Adrenal gland (tissue), 9 donors: ENCODE measurements at regions not wholly inside any gene's neighbourhood (a gene's known extent, or its start where the extent isn't known, plus 50 kb on each side); places are given as distances from the start of the nearest gene placed in this dataset.

Source experiments
- DNase-seq, 7 donors: peaks; one replicate each; pipeline ENCODE4 v3.0.0-alpha.2; 2019 to 2020
- H3K27ac ChIP-seq, 5 donors: fragments of 200-600 bp; sonication (generic) in 4 of 5; 1 replicate in 3 of 5; 2 replicates in 2 of 5; pipeline versions ENCODE4 v1.5.1 to v1.8.0; 2016 to 2020; ENCODE audit warnings: mild to moderate bottlenecking in 1 of 5
- H3K27me3 ChIP-seq: fragments of 200-600 bp; 2 replicates; pipeline ENCODE4 v1.8.0; 2021
- H3K36me3 ChIP-seq, 2 donors: fragments of 200-600 bp; replicated peaks in 1 of 2; 1 replicate in 1 of 2; 2 replicates in 1 of 2; pipeline versions ENCODE4 v1.5.1 to v1.8.0; 2018 to 2022
- H3K4me1 ChIP-seq, 2 donors: fragments of 200-600 bp; replicated peaks in 1 of 2; 1 replicate in 1 of 2; 2 replicates in 1 of 2; pipeline versions ENCODE4 v1.5.1 to v1.8.0; 2018 to 2021
- H3K4me3 ChIP-seq, 4 donors: fragments of 200-600 bp; sonication (generic) in 3 of 4; one replicate each; pipeline ENCODE4 v1.5.1; 2016 to 2018
- H3K9me3 ChIP-seq, 3 donors: fragments of 200-600 bp; sonication (generic) in 1 of 3; replicated peaks in 1 of 3; 1 replicate in 2 of 3; 2 replicates in 1 of 3; pipeline versions ENCODE4 v1.5.1 to v1.8.0; 2016 to 2021
- CTCF ChIP-seq, 6 experiments: fragments of 450-650 bp in 4 of 6; fragments of 200-600 bp in 2 of 6; sonication (generic) in 1 of 6; IDR thresholded peaks; 1 replicate in 5 of 6; 2 replicates in 1 of 6; pipeline versions ENCODE4 v1.5.1 to v1.8.0; 2016 to 2021; ENCODE audit warnings: antibody characterized with exemption in 6 of 6, mild to moderate bottlenecking in 2 of 6, moderate library complexity in 1 of 6
- POLR2A ChIP-seq, 2 donors: fragments of 450-650 bp; IDR thresholded peaks; one replicate each; pipeline ENCODE4 v1.6.1; 2017; ENCODE audit warnings: antibody characterized with exemption in 2 of 2, mild to moderate bottlenecking in 2 of 2, moderate library complexity in 1 of 2
- WGBS, 4 donors: extraction: QIAGEN DNeasy Blood & Tissue Kit in 2 of 4; methylation state at CpG; one replicate each; pipeline versions ENCODE4 v1.1.5 to v1.1.7; 2013 to 2017; 5-methylcytosine and 5-hydroxymethylcytosine counted together
- intact Hi-C, 2 donors: fragments of 100-400 bp; cut with DNase I; formaldehyde crosslinking; loops; one replicate each; pipeline versions ENCODE4 v1.14.1 to v1.15.0; 2022 to 2023
- donor health status: healthy with polysubstance abuse.
- donor health status: Bipolar disorder and iron deficiency.
- donor health status: DM: yes; HTN: yes; CAD: no.
- donor health status: DM: no; HTN: no; CAD: no.
- donor health status: DM: no; HTN: no; CAD: no.

GRCh38 chr11:109796253-109796652 is 296.9 kb upstream of the ZC3H12C start:
- intact Hi-C loops = no loop called here
- no peaks in the 10 kb centered on the region for H3K4me1 ChIP-seq
- H3K36me3 ChIP-seq = no peaks in the 10 kb centered on the region
- H3K9me3 ChIP-seq = no peaks in the 10 kb centered on the region
- H3K4me3 ChIP-seq = no peak overlapping the region
- no peak overlapping the region for H3K27ac ChIP-seq
- no peaks in the 10 kb centered on the region for H3K27me3 ChIP-seq
- 68 to 92% (median 85%) methylated on average over 2 of the region's 2 CpGs for WGBS, 4 donors
- no peak for DNase-seq
- TF ChIP-seq POLR2A (IDR thresholded peaks at IDR 0.05) (no peak), CTCF (IDR thresholded peaks at IDR 0.05) (no peak)

GRCh38 chr11:109798521-109798920 is 294.7 kb upstream of the ZC3H12C start:
- Histone ChIP-seq H3K27ac (no peak overlapping the region), H3K9me3 (no peaks in the 10 kb centered on the region), H3K27me3 (no peaks in the 10 kb centered on the region), H3K4me1 (no peaks in the 10 kb centered on the region), H3K36me3 (no peaks in the 10 kb centered on the region), H3K4me3 (no peak overlapping the region)
- no peak for DNase-seq
- 48 to 100% (median 69%) methylated on average over 1 of the region's 1 CpG for WGBS, 4 donors
- TF ChIP-seq POLR2A (IDR thresholded peaks at IDR 0.05) (no peak), CTCF (IDR thresholded peaks at IDR 0.05) (no peak)
- intact Hi-C loops = no loop called here

- H3K4me1 ChIP-seq = no peaks in the 10 kb centered on the region
- H3K27me3 ChIP-seq = no peaks in the 10 kb centered on the region
- H3K9me3 ChIP-seq = no peaks in the 10 kb centered on the region
- H3K36me3 ChIP-seq = no peaks in the 10 kb centered on the region
- no peak for DNase-seq
- H3K27ac ChIP-seq = no peak overlapping the region
- WGBS, 4 donors = 68 to 82% (median 75%) methylated on average over 2 of the region's 2 CpGs
- intact Hi-C loops = no loop called here
- H3K4me3 ChIP-seq = no peak overlapping the region
- TF ChIP-seq CTCF (IDR thresholded peaks at IDR 0.05) (no peak), POLR2A (IDR thresholded peaks at IDR 0.05) (no peak)
Observed at GRCh38 chr11:109799604-109800003, 293.6 kb upstream of the ZC3H12C start.

- WGBS, 4 donors = 89 to 100% (median 95%) methylated on average over 1 of the region's 1 CpG
- no peak for DNase-seq
- Histone ChIP-seq H3K4me3 (no peak overlapping the region), H3K27me3 (no peaks in the 10 kb centered on the region), H3K9me3 (no peaks in the 10 kb centered on the region), H3K27ac (no peak overlapping the region), H3K36me3 (no peaks in the 10 kb centered on the region), H3K4me1 (no peaks in the 10 kb centered on the region)
- intact Hi-C loops = no loop called here
- no peak for TF ChIP-seq CTCF (IDR thresholded peaks at IDR 0.05)
- TF ChIP-seq POLR2A (IDR thresholded peaks at IDR 0.05) = no peak
Observed at GRCh38 chr11:109804911-109805310, 288.3 kb upstream of the ZC3H12C start.
